B cell (primary cell): ENCODE measurements at regions not wholly inside any gene's neighbourhood (a gene's known extent, or its start where the extent isn't known, plus 50 kb on each side); places are given as distances from the start of the nearest gene placed in this dataset.

ENCODE experiments used
- ATAC-seq: fragments of 200-7000 bp; cut with Tn5 transposase; one replicate; pipeline ENCODE4 v1.10.0; 2021; ENCODE audit warnings: low read depth, mild to moderate bottlenecking, moderate number of reproducible peaks, moderate library complexity
- CTCF ChIA-PET: fragments of 350-600 bp; sonication (Branson Sonifier 250); formaldehyde crosslinking; loops from one replicate; lab custom pipeline; 2021; ENCODE audit warnings: antibody characterized with exemption, inconsistent platforms; lab: Charles Lee
- POLR2A ChIA-PET: fragments of 350-600 bp; sonication (Branson Sonifier 250); formaldehyde crosslinking; loops from one replicate; lab custom pipeline; 2021; ENCODE audit warnings: antibody characterized with exemption; lab: Charles Lee
- DNase-seq: peaks from one replicate; pipeline ENCODE4 v3.0.0; 2013
- H2AFZ ChIP-seq: 2 replicates; pipeline ENCODE4 v1.6.1; 2012; ENCODE audit warnings: mild to moderate bottlenecking, low read depth, low read length; ENCODE audit not compliant: insufficient read depth, poor library complexity, severe bottlenecking
- H3K27ac ChIP-seq, 2 donors: 1 replicate in 1 of 2; 2 replicates in 1 of 2; pipeline ENCODE4 v1.5.1; 2012 to 2013; ENCODE audit warnings: low read length in 2 of 2, mild to moderate bottlenecking in 2 of 2, moderate library complexity in 1 of 2
- H3K27me3 ChIP-seq, 4 experiments: fragments of 200-600 bp in 1 of 4; sonication (generic) in 1 of 4; replicated peaks in 1 of 4; 1 replicate in 2 of 4; 2 replicates in 2 of 4; pipeline versions ENCODE4 v1.6.1 to v1.7.0; 2013 to 2016; ENCODE audit warnings: low read length in 3 of 4, mild to moderate bottlenecking in 2 of 4, mixed read lengths in 1 of 4, moderate library complexity in 1 of 4; ENCODE audit not compliant: insufficient read depth in 4 of 4, control insufficient read depth in 3 of 4; ENCODE audit errors: control extremely low read depth in 1 of 4
- H3K36me3 ChIP-seq, 2 experiments: replicated peaks in 1 of 2; 1 replicate in 1 of 2; 2 replicates in 1 of 2; pipeline versions ENCODE4 v1.6.1 to v1.7.1; 2013; ENCODE audit warnings: low read length in 1 of 2; ENCODE audit not compliant: insufficient read depth in 2 of 2, control insufficient read depth in 1 of 2; ENCODE audit errors: control extremely low read depth in 1 of 2, extremely low read depth in 1 of 2
- H3K4me1 ChIP-seq, 2 donors: fragments of 200-600 bp in 1 of 2; sonication (generic) in 1 of 2; 1 replicate in 1 of 2; 2 replicates in 1 of 2; pipeline versions ENCODE4 v1.5.1 to v1.6.1; 2013 to 2017; ENCODE audit warnings: low read length in 2 of 2; ENCODE audit not compliant: control insufficient read depth in 2 of 2, insufficient read depth in 2 of 2
- H3K4me2 ChIP-seq: replicated peaks from 2 replicates; pipeline ENCODE3; 2012; ENCODE audit warnings: mild to moderate bottlenecking, low read depth, low read length; ENCODE audit not compliant: poor library complexity, severe bottlenecking
- H3K4me3 ChIP-seq, 5 experiments: fragments of 200-600 bp in 1 of 5; sonication (generic) in 1 of 5; 1 replicate in 3 of 5; 2 replicates in 2 of 5; pipeline versions ENCODE4 v1.5.1 to v1.7.0; 2011 to 2016; ENCODE audit warnings: low read length in 4 of 5, mild to moderate bottlenecking in 4 of 5, low read depth in 2 of 5, control low read depth in 1 of 5, moderate library complexity in 1 of 5; ENCODE audit not compliant: insufficient read depth in 1 of 5; ENCODE audit errors: control extremely low read depth in 1 of 5, extremely low read depth in 1 of 5
- H3K79me2 ChIP-seq: fragments of 200-600 bp; sonication (generic); one replicate; pipeline ENCODE4 v1.6.0; 2016; ENCODE audit warnings: low read length; ENCODE audit not compliant: control insufficient read depth, insufficient read depth
- H3K9ac ChIP-seq: fragments of 200-600 bp; sonication (generic); 2 replicates; pipeline ENCODE4 v1.6.1; 2017; ENCODE audit warnings: mild to moderate bottlenecking, low read length, moderate library complexity
- H3K9me3 ChIP-seq, 3 donors: one replicate each; pipeline versions ENCODE4 v1.6.1 to v1.7.1; 2013; ENCODE audit warnings: low read length in 2 of 3; ENCODE audit not compliant: control insufficient read depth in 2 of 3, insufficient read depth in 1 of 3; ENCODE audit errors: control extremely low read depth in 1 of 3
- H4K20me1 ChIP-seq: 2 replicates; pipeline ENCODE4 v1.6.0; 2012; ENCODE audit warnings: mild to moderate bottlenecking, low read length; ENCODE audit not compliant: insufficient read depth, control insufficient read depth, poor library complexity, severe bottlenecking
- H3K27ac Mint-ChIP-seq: one replicate; pipeline ENCODE4 v1.8.0; 2021; ENCODE audit warnings: mixed read lengths
- H3K27me3 Mint-ChIP-seq: one replicate; pipeline ENCODE4 v1.8.0; 2021; ENCODE audit warnings: mixed read lengths
- H3K4me1 Mint-ChIP-seq: one replicate; pipeline ENCODE4 v1.8.0; 2021; ENCODE audit warnings: mixed read lengths
- H3K4me3 Mint-ChIP-seq: one replicate; pipeline ENCODE4 v1.8.0; 2021; ENCODE audit warnings: mixed read lengths
- H3K9me3 Mint-ChIP-seq: one replicate; pipeline ENCODE4 v1.8.0; 2022; ENCODE audit warnings: mixed read lengths; ENCODE audit not compliant: insufficient read depth
- EZH2 ChIP-seq: IDR thresholded peaks from 2 replicates; pipeline ENCODE4 v1.6.1; 2012; ENCODE audit warnings: borderline replicate concordance, low read depth, mild to moderate bottlenecking, moderate library complexity, low read length; ENCODE audit not compliant: insufficient read depth, poor library complexity, severe bottlenecking
- WGBS: methylation state at CpG from one replicate; pipeline ENCODE4 v1.1.5; 2013; ENCODE audit warnings: missing lambda C conversion rate; ENCODE audit not compliant: insufficient coverage; 5-methylcytosine and 5-hydroxymethylcytosine counted together
- intact Hi-C: fragments of 100-400 bp; cut with micrococcal nuclease; formaldehyde crosslinking; loops from one replicate; pipeline ENCODE4 v1.10.0; 2022
- TF ChIP-seq, protein P1 (sequence below): fragments of 200-600 bp; IDR thresholded peaks from one replicate; pipeline ENCODE4 v1.8.0; 2022; ENCODE audit warnings: antibody characterized with exemption, mild to moderate bottlenecking

- Histone ChIP-seq H3K79me2 (no peaks in the 10 kb centered on the region), H3K27ac (no peak overlapping the region), H3K4me3 (no peak overlapping the region), H3K9me3 (no peaks in the 10 kb centered on the region), H2AFZ (no peak overlapping the region), H3K27me3 (no peaks in the 10 kb centered on the region), H3K9ac (no peak overlapping the region), H3K4me2 (no peak overlapping the region), H4K20me1 (no peaks in the 10 kb centered on the region), H3K36me3 (no peaks in the 10 kb centered on the region), H3K4me1 (no peaks in the 10 kb centered on the region)
- 73% methylated on average over 5 of the region's 7 CpGs for WGBS
- TF ChIP-seq EZH2 = no peak
- TF ChIP-seq, protein P1, sequence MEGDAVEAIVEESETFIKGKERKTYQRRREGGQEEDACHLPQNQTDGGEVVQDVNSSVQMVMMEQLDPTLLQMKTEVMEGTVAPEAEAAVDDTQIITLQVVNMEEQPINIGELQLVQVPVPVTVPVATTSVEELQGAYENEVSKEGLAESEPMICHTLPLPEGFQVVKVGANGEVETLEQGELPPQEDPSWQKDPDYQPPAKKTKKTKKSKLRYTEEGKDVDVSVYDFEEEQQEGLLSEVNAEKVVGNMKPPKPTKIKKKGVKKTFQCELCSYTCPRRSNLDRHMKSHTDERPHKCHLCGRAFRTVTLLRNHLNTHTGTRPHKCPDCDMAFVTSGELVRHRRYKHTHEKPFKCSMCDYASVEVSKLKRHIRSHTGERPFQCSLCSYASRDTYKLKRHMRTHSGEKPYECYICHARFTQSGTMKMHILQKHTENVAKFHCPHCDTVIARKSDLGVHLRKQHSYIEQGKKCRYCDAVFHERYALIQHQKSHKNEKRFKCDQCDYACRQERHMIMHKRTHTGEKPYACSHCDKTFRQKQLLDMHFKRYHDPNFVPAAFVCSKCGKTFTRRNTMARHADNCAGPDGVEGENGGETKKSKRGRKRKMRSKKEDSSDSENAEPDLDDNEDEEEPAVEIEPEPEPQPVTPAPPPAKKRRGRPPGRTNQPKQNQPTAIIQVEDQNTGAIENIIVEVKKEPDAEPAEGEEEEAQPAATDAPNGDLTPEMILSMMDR = no peak
- CTCF ChIA-PET = interaction anchor here (0.6 to 2.5 kb wide), 2 partner anchors 20 to 1246 kb away, joined by 3 to 7 read pairs; no protein-coding TSS in a partner anchor
- Mint-ChIP-seq H3K4me1 (no peaks in the 10 kb centered on the region), H3K27ac (no peak overlapping the region), H3K9me3 (no peaks in the 10 kb centered on the region), H3K4me3 (no peak overlapping the region), H3K27me3 (no peaks in the 10 kb centered on the region)
- intact Hi-C loops = no loop called here
- DNase-seq = no peak
- ATAC-seq = no peak
- POLR2A ChIA-PET = no interaction called here
Observed at GRCh38 chr10:28199941-28200340, 102.9 kb downstream of the MPP7 start.

- WGBS = no CpG with 5 or more reads among the region's 3 CpGs
- H2AFZ ChIP-seq = no peak overlapping the region
- no peak overlapping the region for H3K4me3 Mint-ChIP-seq
- H3K4me3 ChIP-seq = no peak overlapping the region
- POLR2A ChIA-PET = no interaction called here
- no peaks in the 10 kb centered on the region for H3K27me3 ChIP-seq
- no peak overlapping the region for H3K27ac ChIP-seq
- no peak overlapping the region for H3K9ac ChIP-seq
- H3K36me3 ChIP-seq = no peaks in the 10 kb centered on the region
- TF ChIP-seq EZH2 = no peak
- TF ChIP-seq, protein P1 = no peak
- no peak for ATAC-seq
- H3K4me1 ChIP-seq = no peaks in the 10 kb centered on the region
- no peaks in the 10 kb centered on the region for H3K27me3 Mint-ChIP-seq
- CTCF ChIA-PET = no interaction called here
- H3K79me2 ChIP-seq = no peaks in the 10 kb centered on the region
- no peaks in the 10 kb centered on the region for H3K9me3 Mint-ChIP-seq
- no peaks in the 10 kb centered on the region for H3K9me3 ChIP-seq
- no peak overlapping the region for H3K27ac Mint-ChIP-seq
- no peak for DNase-seq
- H4K20me1 ChIP-seq = no peaks in the 10 kb centered on the region
- intact Hi-C loops = no loop called here
- no peaks in the 10 kb centered on the region for H3K4me1 Mint-ChIP-seq
- no peak overlapping the region for H3K4me2 ChIP-seq
Observed at GRCh38 chr10:28190196-28190595, 112.7 kb downstream of the MPP7 start.
